Tongue (tissue), 1 donor: ENCODE measurements at regions not wholly inside any gene's neighbourhood (a gene's known extent, or its start where the extent isn't known, plus 50 kb on each side); places are given as distances from the start of the nearest gene placed in this dataset.
A peak's percentile ranks its signal among the peaks of the same experiment; 100 is the strongest.
"Not testable (repeated sequence)": the region's sequence is repeated elsewhere in the genome, so short reads cannot be mapped to it uniquely, and the experiment has no call there.

Experiments used
- DNase-seq: peaks from one replicate; pipeline ENCODE4 v3.0.0-alpha.2; 2015

- DNase-seq = peak; percentile 52
Measured at GRCh38 chr10:9577746-9578145, 1439.9 kb upstream of the CELF2 start.

GRCh38 chr10:9579110-9579705 lies 1438.5 kb upstream of the CELF2 start:
- DNase-seq = no peak

DNA sequence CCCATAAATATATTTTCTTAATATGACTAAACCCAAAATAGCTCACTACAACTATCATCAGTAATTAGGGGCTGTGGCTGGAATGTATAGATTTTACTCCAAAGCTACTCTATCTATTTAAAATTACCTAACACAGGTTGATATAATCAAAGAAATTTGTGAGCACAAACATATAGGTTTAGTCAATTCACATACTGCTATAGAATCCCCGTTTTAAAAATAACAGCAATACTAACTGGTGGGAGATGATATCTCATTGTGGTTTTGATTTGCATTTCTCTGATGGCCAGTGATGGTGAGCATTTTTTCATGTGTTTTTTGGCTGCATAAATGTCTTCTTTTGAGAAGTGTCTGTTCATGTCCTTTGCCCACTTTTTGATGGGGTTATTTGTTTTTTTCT lies 1434.9 kb upstream of the CELF2 start:
- not testable (repeated sequence) for DNase-seq

- DNase-seq = no peak
Measured at GRCh38 chr10:9596368-9596920, 1421.2 kb upstream of the CELF2 start.

DNA sequence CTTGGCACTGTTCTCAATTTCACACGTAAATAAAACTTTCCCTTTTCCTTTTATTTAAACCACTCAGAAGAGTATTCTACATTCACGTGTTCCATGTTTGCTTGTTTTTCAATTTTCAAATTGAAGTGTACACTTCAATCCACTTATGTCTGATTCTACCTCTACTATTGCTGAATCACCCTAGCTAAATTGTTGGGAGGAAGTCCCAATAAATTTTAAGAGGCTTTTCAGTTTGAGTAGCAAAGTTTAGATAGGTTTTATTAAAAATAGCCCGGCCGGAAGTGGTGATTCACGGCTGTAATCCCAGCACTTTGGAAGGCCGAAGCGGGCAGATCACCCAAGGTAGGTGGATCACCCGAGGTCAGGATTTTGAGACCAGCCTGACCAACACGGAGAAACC lies 1414.7 kb upstream of the CELF2 start:
- DNase-seq = no peak

GRCh38 chr10:9603972-9604371 lies 1413.7 kb upstream of the CELF2 start:
- DNase-seq = no peak

- no peak for DNase-seq
Measured at GRCh38 chr10:9605231-9605630, 1412.4 kb upstream of the CELF2 start.

DNA sequence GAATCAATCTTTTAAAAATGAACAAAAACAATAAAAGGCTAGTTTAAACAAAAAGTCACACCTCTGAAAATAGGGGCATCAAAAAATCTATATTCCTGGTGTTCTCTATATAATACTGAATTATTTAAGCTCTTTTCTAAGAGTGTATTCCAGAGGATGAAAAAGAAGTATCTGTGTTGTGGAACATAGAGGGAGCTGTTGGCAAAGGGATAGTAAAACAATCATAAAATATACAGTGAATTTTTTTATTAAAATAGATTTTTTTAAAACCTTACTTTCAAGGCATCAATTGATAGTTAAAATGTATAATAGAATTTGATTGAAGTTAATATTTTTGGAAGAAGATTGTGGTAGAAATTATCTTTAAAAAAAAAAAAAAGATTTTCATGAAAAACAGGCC lies 1409.1 kb upstream of the CELF2 start:
- DNase-seq = peak; percentile 64

DNA sequence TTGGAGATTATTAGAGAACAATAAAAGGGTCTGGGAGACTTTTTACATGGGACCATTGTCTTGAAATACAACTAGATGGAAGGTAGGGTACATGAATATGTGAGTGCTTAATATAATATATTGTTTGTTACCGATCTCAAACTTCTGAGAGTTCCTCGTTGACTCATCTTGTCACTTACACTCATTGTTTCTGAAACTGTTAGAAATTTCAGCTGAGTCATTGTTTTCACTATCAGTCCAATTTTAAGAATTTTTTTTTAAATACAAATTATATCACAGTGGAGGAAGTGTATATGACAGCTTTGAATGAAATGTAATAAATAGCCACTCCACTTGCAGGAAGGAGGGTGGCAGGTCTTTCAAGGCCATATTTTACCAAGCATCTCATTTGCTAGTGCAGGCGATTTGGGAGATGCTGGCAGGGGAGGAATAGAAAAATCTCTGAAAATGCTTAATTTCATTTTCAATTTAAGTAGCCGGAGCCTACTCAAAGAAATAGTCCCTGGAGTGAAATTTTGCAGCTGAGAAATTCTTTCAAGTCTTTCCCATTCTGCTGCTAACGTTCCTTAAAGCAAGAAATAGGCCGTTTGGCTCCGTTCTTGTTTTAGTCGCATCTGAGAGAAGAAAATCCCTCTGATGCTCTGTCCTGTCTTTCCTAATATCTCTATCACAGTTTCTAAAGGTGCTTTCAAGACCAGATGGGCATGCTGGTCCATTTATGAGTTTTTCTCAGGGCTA lies 1404.2 kb upstream of the CELF2 start:
- no peak for DNase-seq

- DNase-seq = no peak
Measured at GRCh38 chr10:9615189-9615588, 1402.5 kb upstream of the CELF2 start.

- DNase-seq = no peak
Measured at GRCh38 chr10:9621216-9621615, 1396.5 kb upstream of the CELF2 start.

DNA sequence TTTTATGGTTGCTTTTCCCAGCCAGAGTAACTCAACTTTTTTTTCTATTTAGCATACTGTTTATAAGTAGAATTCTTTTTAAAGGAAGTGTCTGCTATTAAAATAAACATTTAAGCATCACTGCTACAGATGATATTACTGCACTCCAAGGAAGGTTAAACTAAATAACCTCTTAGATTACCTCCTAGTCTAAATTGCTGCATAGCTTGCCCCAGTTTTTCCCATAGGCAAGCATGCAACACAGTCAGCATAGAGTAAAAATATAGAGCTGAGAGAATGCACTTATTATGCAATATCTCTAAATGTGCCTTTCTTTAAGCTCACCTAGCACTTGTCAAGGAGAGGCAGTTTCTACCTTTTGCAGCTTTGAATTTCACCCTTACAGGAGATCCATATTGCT lies 1392.4 kb upstream of the CELF2 start:
- DNase-seq = no peak

DNA sequence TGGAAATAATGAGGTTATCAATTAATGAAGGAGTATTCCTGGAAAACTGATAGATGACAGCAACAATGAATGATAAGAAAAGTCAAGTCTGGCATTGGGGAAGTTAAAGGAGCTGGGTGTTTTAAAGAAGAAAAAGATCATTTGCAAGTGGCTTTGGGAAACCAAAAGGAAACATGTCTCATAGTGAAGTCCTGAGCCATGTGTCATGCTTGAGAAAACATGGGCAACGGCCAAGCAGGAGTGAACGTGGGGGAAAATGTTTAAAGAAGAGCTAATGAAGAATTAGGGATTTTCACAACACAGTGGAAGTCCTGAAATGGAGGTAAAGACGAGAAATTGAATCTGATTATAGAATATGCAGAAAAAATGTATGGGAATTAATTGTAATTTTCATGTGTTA lies 1383.2 kb upstream of the CELF2 start:
- no peak for DNase-seq

DNA sequence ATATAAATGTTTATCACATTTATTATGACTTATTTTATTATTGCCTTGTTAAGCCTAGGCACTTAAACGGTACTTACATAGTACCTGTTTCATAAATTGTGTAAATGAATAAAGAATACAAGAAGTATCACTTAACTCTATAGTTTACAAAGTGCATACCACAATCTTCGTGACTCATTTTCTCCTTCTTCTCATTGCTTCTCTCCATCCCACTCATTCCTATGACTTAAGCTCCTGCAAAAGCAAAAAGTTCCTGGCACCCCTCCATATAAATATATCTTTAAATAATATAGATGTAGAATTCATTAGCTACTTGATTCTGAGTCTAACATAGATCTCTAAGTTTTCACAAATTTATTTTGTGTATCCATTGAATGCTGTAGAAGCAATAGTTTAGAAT lies 1382.0 kb upstream of the CELF2 start:
- no peak for DNase-seq

DNA sequence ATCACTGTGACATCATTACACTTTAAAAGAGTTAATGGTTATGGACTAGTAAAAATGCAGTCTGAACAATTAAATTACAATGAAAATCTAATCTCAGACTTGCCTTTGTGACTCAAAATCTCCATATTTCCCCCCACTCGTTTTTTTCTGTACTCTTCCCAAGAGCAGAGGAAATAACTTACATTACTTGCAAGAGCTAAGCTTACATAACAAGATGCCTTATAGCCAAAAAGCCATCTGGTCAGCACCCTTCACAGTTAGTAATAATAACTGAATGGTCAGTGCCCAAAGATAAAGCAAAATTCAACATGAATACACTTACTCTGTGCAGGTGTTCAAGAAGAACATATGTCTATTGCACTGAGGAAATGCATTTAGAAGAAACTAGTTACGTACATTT lies 1381.5 kb upstream of the CELF2 start:
- DNase-seq = no peak

GRCh38 chr10:9643782-9644181 lies 1373.9 kb upstream of the CELF2 start:
- DNase-seq = no peak

GRCh38 chr10:9645404-9645803 lies 1372.3 kb upstream of the CELF2 start:
- DNase-seq = no peak

DNA sequence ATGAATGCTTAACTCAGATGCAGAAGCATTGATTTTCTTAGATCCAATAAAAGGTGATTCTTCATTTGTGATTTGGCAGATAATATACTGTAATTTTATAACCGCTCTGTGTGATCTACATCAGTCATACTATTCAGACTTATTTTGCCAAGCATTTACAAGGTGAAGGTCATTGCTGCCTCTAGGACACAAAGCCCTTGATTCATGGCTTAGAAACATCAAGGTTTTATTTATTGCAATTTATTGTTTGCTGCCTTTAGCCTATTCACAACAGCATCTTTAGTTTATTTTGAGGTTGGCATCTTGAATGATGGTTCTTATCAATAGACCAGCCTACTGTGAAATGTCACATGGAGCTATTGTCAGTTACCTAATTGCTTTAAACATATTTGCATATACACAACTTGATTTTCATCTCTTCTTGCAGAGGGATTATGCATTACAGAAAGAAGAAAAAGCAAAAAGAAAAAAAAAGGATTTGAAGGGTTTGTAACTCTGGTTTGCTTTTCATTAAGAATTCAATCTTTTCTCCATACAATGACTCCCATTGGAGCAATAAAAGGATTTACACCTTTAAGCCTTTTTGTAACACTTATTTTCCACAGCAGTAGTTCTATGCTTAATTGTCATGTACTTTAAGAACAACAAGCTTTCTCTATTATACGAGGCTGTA lies 1371.6 kb upstream of the CELF2 start:
- no peak for DNase-seq

DNA sequence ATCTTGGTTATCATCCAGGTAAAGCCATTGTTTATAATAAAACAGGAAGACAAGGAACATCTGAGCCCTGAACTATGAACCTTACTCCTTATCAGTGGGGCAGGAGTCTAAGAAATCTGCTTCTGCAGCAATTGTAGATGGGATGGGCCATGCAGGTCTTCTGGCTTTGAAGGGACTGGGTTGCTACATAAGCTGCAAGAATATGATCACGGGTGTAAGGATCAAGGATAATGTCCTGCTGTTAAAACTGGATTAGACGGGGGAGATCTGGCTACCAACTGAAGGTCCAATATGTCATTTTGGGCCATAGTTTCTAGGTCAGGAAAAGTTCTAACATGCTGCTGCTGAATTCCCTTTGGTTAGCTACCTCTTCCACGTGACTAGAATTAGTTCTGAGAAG lies 1363.4 kb upstream of the CELF2 start:
- DNase-seq = no peak

DNA sequence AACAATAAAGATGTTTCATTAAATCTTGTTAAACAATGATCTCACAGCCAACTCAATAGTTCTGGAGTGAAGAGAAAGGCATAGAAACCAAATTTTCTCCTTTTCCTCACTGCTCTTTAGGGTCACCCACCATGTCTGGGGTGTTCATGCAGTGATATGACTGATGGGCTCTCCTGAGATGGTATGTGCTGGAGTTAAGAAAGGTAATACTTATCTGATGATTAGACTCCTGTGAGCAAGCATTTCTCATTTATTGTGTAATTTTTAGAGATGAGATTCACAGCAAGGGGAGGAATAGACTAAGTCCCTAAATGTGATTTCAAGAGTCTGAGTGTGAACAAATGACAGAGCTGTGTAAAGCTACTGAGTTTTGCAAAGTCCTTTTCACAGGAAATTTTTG lies 1361.3 kb upstream of the CELF2 start:
- no peak for DNase-seq

- DNase-seq = no peak
Measured at GRCh38 chr10:9656996-9657395, 1360.7 kb upstream of the CELF2 start.

DNA sequence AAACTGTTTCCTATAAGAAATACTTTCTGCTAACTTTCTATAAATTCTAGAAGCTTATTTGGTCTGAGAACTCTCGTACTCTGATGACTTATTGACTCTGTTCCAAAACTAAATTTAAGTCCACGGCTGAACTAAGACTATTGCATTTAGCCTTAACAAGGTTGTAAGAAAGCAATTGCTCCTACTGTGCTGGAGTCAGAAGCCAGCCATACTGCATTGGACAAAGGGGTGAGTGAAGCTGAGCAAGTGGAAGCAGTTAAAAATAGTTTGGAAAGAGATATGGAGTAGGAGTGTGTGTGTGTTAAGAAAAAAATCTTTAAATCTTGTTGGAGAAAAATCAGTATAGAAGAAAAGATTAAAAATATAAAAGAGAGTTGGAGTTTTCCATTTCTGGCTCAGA lies 1360.1 kb upstream of the CELF2 start:
- DNase-seq = no peak

- DNase-seq = no peak
Measured at GRCh38 chr10:9668411-9668810, 1349.3 kb upstream of the CELF2 start.

DNA sequence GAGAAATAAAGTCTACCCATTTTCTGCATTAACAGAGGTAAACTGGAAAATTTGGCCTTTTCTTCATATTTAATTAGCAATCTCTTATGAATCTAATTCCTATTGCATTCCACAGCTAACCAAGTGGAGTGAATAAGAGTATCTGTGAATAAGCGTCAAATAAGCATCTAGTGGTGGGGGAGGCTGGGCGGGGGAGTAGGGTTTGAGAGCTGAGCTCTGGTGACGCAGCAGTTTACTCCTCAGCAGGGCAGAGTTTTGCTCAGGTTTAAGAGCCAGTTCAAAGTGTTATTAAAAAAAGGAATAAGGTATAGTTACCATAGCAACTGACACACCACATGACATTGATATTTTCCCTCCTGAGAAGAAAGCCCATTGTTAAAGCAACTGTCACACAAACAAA lies 1346.8 kb upstream of the CELF2 start:
- no peak for DNase-seq
